ENCODE measurements at regions not wholly inside any gene's neighbourhood (a gene's known extent, or its start where the extent isn't known, plus 50 kb on each side); places are given as distances from the start of the nearest gene placed in this dataset.

- H3K36me3 Mint-ChIP-seq = no peaks in the 10 kb centered on the region
- H3K27me3 Mint-ChIP-seq = peaks cover 4% of the 10 kb centered on the region
- H3K27ac Mint-ChIP-seq = no peak overlapping the region
- peaks cover 4% of the 10 kb centered on the region for H3K9me3 Mint-ChIP-seq
- H3K4me3 Mint-ChIP-seq = no peak overlapping the region
- H3K4me1 Mint-ChIP-seq = no peaks in the 10 kb centered on the region
These were observed 735.7 kb downstream of the QKI start for GRCh38 chr6:164150232-164150631.

GRCh38 chr6:164148788-164149187 lies 734.3 kb downstream of the QKI start:
- Mint-ChIP-seq H3K4me1 (no peaks in the 10 kb centered on the region), H3K27ac (no peak overlapping the region), H3K27me3 (peaks cover 4% of the 10 kb centered on the region), H3K36me3 (no peaks in the 10 kb centered on the region), H3K9me3 (no peaks in the 10 kb centered on the region), H3K4me3 (no peak overlapping the region)

DNA sequence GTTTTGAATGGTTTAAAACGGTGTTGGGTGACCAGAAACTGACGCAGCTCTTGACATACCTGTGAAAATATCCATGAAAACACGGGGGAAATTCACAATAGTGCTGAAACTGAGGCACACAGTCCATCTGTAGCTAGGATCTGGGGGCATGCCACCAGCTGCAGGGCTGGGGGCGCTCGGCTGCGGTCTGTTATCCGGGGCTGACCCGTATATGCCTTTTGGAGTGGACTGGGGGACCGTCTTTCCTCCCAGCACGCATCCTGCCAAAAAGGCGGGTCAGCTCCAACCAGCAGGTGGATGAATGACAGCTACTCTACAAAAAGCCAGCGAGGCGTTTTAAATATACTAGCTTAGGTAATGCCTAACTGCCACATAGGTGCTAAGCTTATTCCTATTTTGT lies 729.8 kb downstream of the QKI start:
- H3K4me1 Mint-ChIP-seq = no peaks in the 10 kb centered on the region
- H3K4me3 Mint-ChIP-seq = no peak overlapping the region
- no peaks in the 10 kb centered on the region for H3K36me3 Mint-ChIP-seq
- H3K9me3 Mint-ChIP-seq = no peaks in the 10 kb centered on the region
- peaks cover 4% of the 10 kb centered on the region for H3K27me3 Mint-ChIP-seq
- H3K27ac Mint-ChIP-seq = no peak overlapping the region

DNA sequence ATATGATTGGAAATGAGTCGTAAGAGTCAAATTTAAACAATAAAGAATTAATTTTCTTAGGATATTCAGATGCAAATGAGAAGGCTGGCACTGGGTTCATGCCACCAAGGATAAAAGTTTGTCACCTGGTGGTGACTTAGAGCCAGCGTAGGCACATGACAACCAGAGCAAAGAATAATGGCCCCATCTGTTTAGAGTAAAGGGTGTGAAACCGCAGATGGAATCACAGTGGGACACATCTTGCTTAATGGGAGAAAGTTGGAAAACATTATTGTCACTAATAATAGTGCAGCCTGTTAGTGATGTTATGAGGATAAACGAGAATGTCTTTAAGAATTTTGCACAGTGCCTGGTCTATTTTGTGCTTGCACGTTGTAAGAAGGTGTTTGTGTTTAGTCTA lies 727.8 kb downstream of the QKI start:
- no peaks in the 10 kb centered on the region for H3K36me3 Mint-ChIP-seq
- no peak overlapping the region for H3K4me3 Mint-ChIP-seq
- no peaks in the 10 kb centered on the region for H3K27me3 Mint-ChIP-seq
- H3K4me1 Mint-ChIP-seq = no peaks in the 10 kb centered on the region
- no peak overlapping the region for H3K27ac Mint-ChIP-seq
- no peaks in the 10 kb centered on the region for H3K9me3 Mint-ChIP-seq

- H3K36me3 Mint-ChIP-seq = no peaks in the 10 kb centered on the region
- H3K27me3 Mint-ChIP-seq = peaks cover 2% of the 10 kb centered on the region
- H3K9me3 Mint-ChIP-seq = no peaks in the 10 kb centered on the region
- no peak overlapping the region for H3K27ac Mint-ChIP-seq
- H3K4me3 Mint-ChIP-seq = no peak overlapping the region
- H3K4me1 Mint-ChIP-seq = no peaks in the 10 kb centered on the region
These were observed 721.1 kb downstream of the QKI start for GRCh38 chr6:164135511-164136132.

GRCh38 chr6:164133095-164133494 lies 718.6 kb downstream of the QKI start:
- H3K27ac Mint-ChIP-seq = no peak overlapping the region
- no peaks in the 10 kb centered on the region for H3K36me3 Mint-ChIP-seq
- no peaks in the 10 kb centered on the region for H3K9me3 Mint-ChIP-seq
- H3K4me1 Mint-ChIP-seq = no peaks in the 10 kb centered on the region
- no peak overlapping the region for H3K4me3 Mint-ChIP-seq
- peaks cover 2% of the 10 kb centered on the region for H3K27me3 Mint-ChIP-seq

DNA sequence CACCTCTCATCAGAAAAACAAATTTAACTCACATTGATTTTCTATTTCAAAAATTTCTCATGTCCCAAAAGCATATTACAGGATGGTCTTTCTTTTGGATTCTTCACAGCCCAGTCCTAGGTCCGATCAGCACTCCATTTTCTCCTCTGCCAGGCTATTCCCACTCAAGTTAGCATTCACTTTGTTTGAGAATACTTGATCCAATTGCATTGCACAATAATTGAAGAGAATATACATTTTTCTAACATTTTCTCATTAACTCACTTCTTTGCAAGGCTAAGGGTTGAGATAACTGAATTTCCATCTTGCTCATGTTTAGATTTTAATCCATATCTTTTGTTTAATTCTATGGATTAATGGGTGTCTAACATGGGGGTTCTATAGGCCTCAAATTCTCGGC lies 716.1 kb downstream of the QKI start:
- Mint-ChIP-seq H3K36me3 (no peaks in the 10 kb centered on the region), H3K9me3 (no peaks in the 10 kb centered on the region), H3K27me3 (peaks cover 4% of the 10 kb centered on the region), H3K4me3 (no peak overlapping the region), H3K27ac (no peak overlapping the region), H3K4me1 (no peaks in the 10 kb centered on the region)

- Mint-ChIP-seq H3K4me1 (no peaks in the 10 kb centered on the region), H3K36me3 (no peaks in the 10 kb centered on the region), H3K4me3 (no peak overlapping the region), H3K9me3 (no peaks in the 10 kb centered on the region), H3K27ac (no peak overlapping the region), H3K27me3 (peaks cover 3% of the 10 kb centered on the region)
These were observed 715.6 kb downstream of the QKI start for GRCh38 chr6:164130151-164130550.

DNA sequence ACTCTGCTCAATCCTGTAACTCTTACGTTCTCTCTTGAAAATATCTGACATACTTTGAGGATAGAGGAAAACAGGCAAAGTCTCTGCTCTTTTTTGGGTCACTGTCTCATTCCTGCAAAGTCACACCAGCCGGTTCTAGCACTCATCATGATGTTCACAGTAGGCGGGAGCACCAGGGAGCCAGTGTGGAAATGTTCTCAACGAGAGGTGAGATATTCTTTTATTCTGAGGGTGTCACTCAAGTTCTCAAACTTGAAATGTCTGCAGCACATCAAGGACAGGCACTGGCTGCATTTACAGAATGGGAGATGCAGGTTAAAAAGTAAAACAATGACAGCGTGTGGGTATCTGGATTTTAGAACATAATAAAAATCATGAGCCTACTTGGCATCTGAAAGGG lies 714.7 kb downstream of the QKI start:
- H3K4me1 Mint-ChIP-seq = no peaks in the 10 kb centered on the region
- no peaks in the 10 kb centered on the region for H3K9me3 Mint-ChIP-seq
- H3K27me3 Mint-ChIP-seq = peaks cover 2% of the 10 kb centered on the region
- no peak overlapping the region for H3K27ac Mint-ChIP-seq
- H3K36me3 Mint-ChIP-seq = no peaks in the 10 kb centered on the region
- no peak overlapping the region for H3K4me3 Mint-ChIP-seq

DNA sequence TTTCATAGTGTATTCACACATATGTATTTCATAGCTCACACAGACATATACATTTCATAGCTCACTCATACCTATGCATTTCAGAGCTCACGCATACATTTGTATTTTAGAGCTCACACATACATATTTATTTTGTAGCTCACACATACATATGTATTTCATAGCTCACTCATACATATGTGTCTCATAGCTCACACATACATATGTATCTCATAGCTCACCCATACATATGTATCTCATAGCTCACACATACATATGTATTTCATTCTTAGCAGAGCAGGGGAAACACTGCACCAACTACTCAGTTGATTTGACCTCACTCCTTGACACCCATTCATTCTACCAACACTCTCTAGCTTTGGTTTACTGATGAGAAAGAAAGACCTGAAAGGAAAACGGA lies 713.6 kb downstream of the QKI start:
- Mint-ChIP-seq H3K27me3 (peaks cover 2% of the 10 kb centered on the region), H3K4me1 (no peaks in the 10 kb centered on the region), H3K27ac (no peak overlapping the region), H3K36me3 (no peaks in the 10 kb centered on the region), H3K4me3 (no peak overlapping the region), H3K9me3 (no peaks in the 10 kb centered on the region)

- Mint-ChIP-seq H3K4me3 (no peak overlapping the region), H3K4me1 (no peaks in the 10 kb centered on the region), H3K9me3 (no peaks in the 10 kb centered on the region), H3K36me3 (no peaks in the 10 kb centered on the region), H3K27ac (no peak overlapping the region), H3K27me3 (peaks cover 2% of the 10 kb centered on the region)
These were observed 710.5 kb downstream of the QKI start for GRCh38 chr6:164124986-164125385.

DNA sequence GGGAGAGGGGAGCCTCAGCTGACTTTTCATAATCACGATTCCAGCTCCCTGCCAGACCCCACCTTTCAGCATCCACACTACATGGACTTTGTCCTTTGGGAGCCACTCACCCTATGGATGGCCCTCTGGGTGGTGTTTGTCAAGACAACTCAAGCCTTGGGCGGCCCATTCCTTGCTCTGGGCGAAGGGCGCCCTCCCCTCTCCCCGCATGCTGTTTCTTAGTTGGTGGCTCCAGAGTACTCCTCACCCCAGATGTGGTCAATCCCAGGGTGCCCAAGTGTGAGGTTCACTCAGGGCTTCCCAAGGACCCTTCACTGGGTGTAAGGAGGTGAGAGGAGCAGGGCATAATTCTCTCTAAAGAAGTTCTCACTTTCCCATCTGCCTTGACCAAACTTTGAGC lies 710.0 kb downstream of the QKI start:
- Mint-ChIP-seq H3K9me3 (no peaks in the 10 kb centered on the region), H3K36me3 (no peaks in the 10 kb centered on the region), H3K4me1 (no peaks in the 10 kb centered on the region), H3K27ac (no peak overlapping the region), H3K4me3 (no peak overlapping the region), H3K27me3 (peaks cover 2% of the 10 kb centered on the region)

GRCh38 chr6:164122109-164122508 lies 707.6 kb downstream of the QKI start:
- no peaks in the 10 kb centered on the region for H3K4me1 Mint-ChIP-seq
- no peaks in the 10 kb centered on the region for H3K9me3 Mint-ChIP-seq
- peaks cover 2% of the 10 kb centered on the region for H3K27me3 Mint-ChIP-seq
- H3K36me3 Mint-ChIP-seq = no peaks in the 10 kb centered on the region
- no peak overlapping the region for H3K27ac Mint-ChIP-seq
- H3K4me3 Mint-ChIP-seq = no peak overlapping the region

DNA sequence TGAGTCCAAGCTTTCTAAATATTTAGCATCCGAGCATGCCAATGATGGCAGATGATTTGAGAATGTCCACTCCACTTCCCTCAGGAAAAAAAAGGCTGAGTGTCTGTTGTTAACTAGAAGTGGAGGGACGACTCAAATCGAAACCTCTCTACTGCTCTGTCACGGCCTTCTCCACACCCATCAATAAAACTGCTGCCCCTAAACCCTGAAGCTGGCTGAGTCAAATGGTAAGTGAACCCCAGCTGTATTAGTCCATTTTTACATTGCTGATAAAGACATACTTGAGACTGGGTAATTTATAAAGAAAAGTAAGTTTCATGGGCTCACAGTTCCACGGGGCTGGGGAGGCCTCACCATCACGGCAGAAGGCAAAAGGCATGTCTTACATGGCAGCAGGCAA lies 707.0 kb downstream of the QKI start:
- Mint-ChIP-seq H3K27ac (no peak overlapping the region), H3K4me3 (no peak overlapping the region)

DNA sequence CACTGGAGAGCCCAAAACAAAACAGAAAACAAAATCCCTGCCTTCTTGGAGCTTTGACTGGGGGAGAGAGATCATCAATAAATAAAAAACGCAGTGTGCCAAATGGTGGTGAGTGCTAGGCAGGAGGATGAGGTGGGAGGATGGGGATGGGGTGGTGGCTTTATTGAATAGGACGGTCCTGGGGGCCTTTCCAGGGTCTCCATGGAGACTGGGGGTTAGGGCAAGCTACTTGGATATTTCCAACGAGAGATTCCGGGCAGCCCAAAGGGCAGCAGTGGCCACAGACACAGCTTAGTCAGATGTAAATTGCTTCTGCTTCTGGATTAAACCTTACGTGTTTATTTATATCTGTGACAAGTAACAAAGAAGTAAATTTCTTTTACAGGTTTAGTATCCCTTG lies 700.1 kb downstream of the QKI start:
- Mint-ChIP-seq H3K4me3 (no peak overlapping the region), H3K9me3 (peaks cover 4% of the 10 kb centered on the region), H3K36me3 (no peaks in the 10 kb centered on the region), H3K27me3 (peaks cover 15% of the 10 kb centered on the region), H3K27ac (no peak overlapping the region), H3K4me1 (no peaks in the 10 kb centered on the region)

More for the DNA sequence above, 707.0 kb downstream of the QKI start:
- Mint-ChIP-seq H3K4me1 (no peaks in the 10 kb centered on the region), H3K9me3 (no peaks in the 10 kb centered on the region), H3K36me3 (no peaks in the 10 kb centered on the region), H3K27me3 (peaks cover 2% of the 10 kb centered on the region)

GRCh38 chr6:164114051-164114450 lies 699.5 kb downstream of the QKI start:
- H3K4me1 Mint-ChIP-seq = no peaks in the 10 kb centered on the region
- H3K36me3 Mint-ChIP-seq = no peaks in the 10 kb centered on the region
- no peak overlapping the region for H3K27ac Mint-ChIP-seq
- no peak overlapping the region for H3K4me3 Mint-ChIP-seq
- H3K9me3 Mint-ChIP-seq = peaks cover 4% of the 10 kb centered on the region
- H3K27me3 Mint-ChIP-seq = peaks cover 15% of the 10 kb centered on the region

DNA sequence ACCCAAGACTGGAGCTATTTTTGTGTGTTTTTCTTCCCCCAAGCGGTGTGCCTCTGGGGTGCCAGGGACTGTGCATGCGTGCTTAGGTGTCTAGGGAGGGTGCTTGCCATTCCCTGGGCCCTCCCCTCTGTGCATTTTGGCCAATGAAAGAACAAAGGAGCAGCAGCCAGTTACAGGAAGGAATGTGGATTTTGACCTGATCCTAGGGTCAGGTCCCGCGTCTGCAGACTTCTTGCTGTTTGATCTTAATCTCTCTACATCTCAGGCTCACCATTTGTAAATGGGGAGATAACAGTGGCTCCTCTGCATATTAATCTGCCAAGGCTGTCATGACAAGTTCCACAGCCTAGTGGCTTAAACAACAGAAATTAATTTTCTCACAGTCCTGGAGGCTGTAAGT lies 699.1 kb downstream of the QKI start:
- Mint-ChIP-seq H3K9me3 (peaks cover 4% of the 10 kb centered on the region), H3K27me3 (peaks cover 15% of the 10 kb centered on the region), H3K36me3 (no peaks in the 10 kb centered on the region), H3K4me1 (no peaks in the 10 kb centered on the region), H3K4me3 (no peak overlapping the region), H3K27ac (no peak overlapping the region)
